PC-9 (cell line): ENCODE measurements at regions not wholly inside any gene's neighbourhood (a gene's known extent, or its start where the extent isn't known, plus 50 kb on each side); places are given as distances from the start of the nearest gene placed in this dataset.
"Not testable (repeated sequence)": the region's sequence is repeated elsewhere in the genome, so short reads cannot be mapped to it uniquely, and the experiment has no call there.

ENCODE experiments used
- BruUV-seq: library from RNA; stranded (reverse); fragments of 400-500 nt; replicated peaks from 2 replicates; lab custom pipeline; 2021; lab: Mats Ljungman, UMichigan
- CTCF ChIA-PET: fragments of 300-600 bp; sonication (Branson Sonifier 250); formaldehyde crosslinking; loops from one replicate; lab custom pipeline; 2022; ENCODE audit warnings: antibody characterized with exemption; lab: Charles Lee
- POLR2A ChIA-PET: fragments of 300-600 bp; sonication (Branson Sonifier 250); formaldehyde crosslinking; loops from one replicate; lab custom pipeline; 2022; ENCODE audit warnings: antibody characterized with exemption; ENCODE audit not compliant: unreplicated experiment; lab: Charles Lee
- DNase-seq, 2 experiments: peaks; one replicate each; pipeline versions ENCODE4 v3.0.0 to v3.0.0-alpha.2; 2015 to 2022; ENCODE audit warnings: mixed read lengths in 1 of 2
- H2AFZ ChIP-seq: fragments of 200-600 bp; sonication (generic); 2 replicates; pipeline ENCODE4 v1.8.1; 2017; ENCODE audit warnings: antibody characterized with exemption
- H3F3A ChIP-seq: fragments of 200-600 bp; sonication (generic); 2 replicates; pipeline ENCODE4 v1.8.1; 2017; ENCODE audit warnings: antibody characterized with exemption, mild to moderate bottlenecking, low read depth; ENCODE audit not compliant: insufficient read depth
- H3K27ac ChIP-seq: fragments of 200-600 bp; sonication (generic); 2 replicates; pipeline ENCODE4 v1.6.1; 2016; ENCODE audit warnings: mixed run types
- H3K27me3 ChIP-seq: fragments of 200-600 bp; sonication (generic); 2 replicates; pipeline ENCODE4 v1.6.1; 2016; ENCODE audit warnings: low read depth, mixed run types; ENCODE audit not compliant: insufficient read depth
- H3K36me3 ChIP-seq: fragments of 200-600 bp; sonication (generic); 2 replicates; pipeline ENCODE4 v1.6.1; 2016; ENCODE audit warnings: low read depth, mixed run types
- H3K4me1 ChIP-seq: fragments of 200-600 bp; sonication (generic); replicated peaks from 2 replicates; pipeline ENCODE4 v1.6.1; 2016; ENCODE audit warnings: mixed run types; ENCODE audit not compliant: insufficient read depth
- H3K4me2 ChIP-seq: fragments of 200-600 bp; sonication (generic); 2 replicates; pipeline ENCODE4 v1.6.1; 2017; ENCODE audit warnings: mixed run types
- H3K4me3 ChIP-seq: fragments of 200-600 bp; sonication (generic); 2 replicates; pipeline ENCODE4 v1.6.1; 2016; ENCODE audit warnings: mixed run types
- H3K79me2 ChIP-seq: fragments of 200-600 bp; sonication (generic); 2 replicates; pipeline ENCODE4 v1.6.1; 2017; ENCODE audit warnings: low read depth, mixed run types
- H3K9me2 ChIP-seq: fragments of 200-600 bp; sonication (generic); 2 replicates; pipeline ENCODE4 v1.8.1; 2017; ENCODE audit warnings: mild to moderate bottlenecking; ENCODE audit not compliant: insufficient read depth
- H3K9me3 ChIP-seq: fragments of 200-600 bp; sonication (generic); 2 replicates; pipeline ENCODE4 v1.8.1; 2016; ENCODE audit warnings: low read depth; ENCODE audit not compliant: insufficient read depth
- H4K20me1 ChIP-seq: fragments of 200-600 bp; sonication (generic); 2 replicates; pipeline ENCODE4 v1.8.1; 2017; ENCODE audit not compliant: insufficient read depth
- intact Hi-C: fragments of 100-400 bp; cut with micrococcal nuclease; formaldehyde crosslinking; loops from one replicate; pipeline ENCODE4 v1.10.0; 2022; ENCODE audit not compliant: unreplicated experiment

DNA sequence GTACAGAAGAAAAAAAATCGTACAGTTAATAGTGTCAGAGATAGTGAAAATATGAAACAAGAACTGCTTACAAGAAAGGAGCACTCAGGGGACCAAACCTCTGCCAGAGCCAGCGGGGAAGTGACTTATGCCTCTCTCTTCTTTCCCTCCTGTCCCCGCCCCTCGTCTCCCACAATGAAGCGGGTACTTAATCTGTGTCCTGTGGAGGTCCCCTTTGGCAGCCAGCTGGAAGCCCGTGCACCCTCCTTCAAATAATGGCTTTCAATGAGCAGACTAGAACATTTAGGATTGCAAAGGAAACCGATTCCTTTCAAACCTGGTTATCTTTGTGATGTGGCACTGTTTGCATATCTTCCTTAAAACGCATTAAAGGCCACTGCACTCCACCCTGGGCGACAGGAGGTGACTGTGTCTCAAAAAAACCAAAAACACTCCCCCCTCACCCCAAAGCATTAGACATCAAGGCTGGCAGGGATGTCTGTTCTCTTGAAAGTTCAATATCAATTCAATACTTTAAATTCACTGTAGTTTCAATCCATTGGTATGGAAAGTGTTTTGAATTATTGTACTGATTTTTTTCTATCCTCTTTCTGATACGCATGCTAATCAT lies 51.7 kb downstream of the PPIAL4C start:
- H4K20me1 ChIP-seq, CTCF ChIA-PET, POLR2A ChIA-PET, H2AFZ ChIP-seq, H3K79me2 ChIP-seq, H3K9me2 ChIP-seq, intact Hi-C loops, H3F3A ChIP-seq, H3K9me3 ChIP-seq, BruUV-seq, H3K4me1 ChIP-seq, H3K36me3 ChIP-seq, H3K27me3 ChIP-seq, DNase-seq: not testable (repeated sequence)
- Histone ChIP-seq H3K27ac (peak overlapping the region; percentile 95; the same call in 1 of the 2 replicates), H3K4me3 (peak overlapping the region; percentile 62; the same call in 1 of the 2 replicates), H3K4me2 (peak overlapping the region; percentile 87)

DNA sequence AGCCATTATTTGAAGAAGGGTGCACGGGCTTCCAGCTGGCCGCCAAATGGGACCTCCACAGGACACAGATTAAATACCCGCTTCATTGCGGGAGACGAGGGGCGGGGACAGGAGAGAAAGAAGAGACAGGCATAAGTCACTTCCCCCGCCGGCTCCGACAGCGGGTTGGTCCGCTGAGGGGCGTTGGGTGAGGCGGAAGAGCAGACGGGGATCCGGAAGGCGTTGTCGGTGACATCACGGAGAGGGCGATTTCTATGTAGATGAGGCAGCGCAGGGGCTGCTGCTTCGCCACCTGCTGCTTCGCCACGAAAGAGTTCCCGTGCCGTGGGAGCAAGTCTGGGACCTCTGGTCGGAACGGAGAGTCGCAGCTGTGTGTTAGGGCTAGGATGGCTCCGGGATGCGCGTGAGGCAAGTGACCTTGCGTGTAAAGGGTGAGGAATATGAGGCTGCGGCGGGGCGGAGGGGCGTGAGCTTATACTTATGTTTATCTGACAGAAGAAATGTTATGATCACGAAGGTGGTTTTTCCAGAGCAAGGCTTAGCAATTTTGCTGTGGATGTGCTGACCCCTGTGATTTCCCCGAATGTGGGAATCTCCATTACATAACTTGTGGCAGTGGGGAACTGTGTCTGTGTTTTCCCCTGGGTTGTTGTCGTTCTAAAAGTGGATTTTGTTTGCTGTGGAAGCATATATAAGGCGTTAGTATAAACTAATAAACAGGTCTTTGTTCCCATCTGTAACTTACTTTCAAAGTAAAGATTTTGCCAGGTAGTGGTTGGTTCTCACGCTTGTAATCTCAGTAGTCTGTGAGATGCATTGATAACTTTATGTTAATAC lies 52.9 kb downstream of the PPIAL4C start:
- DNase-seq = peak; percentile 84 to 95
- H3K79me2 ChIP-seq, H3F3A ChIP-seq, H3K36me3 ChIP-seq, H3K9me3 ChIP-seq, CTCF ChIA-PET, H4K20me1 ChIP-seq, H3K4me1 ChIP-seq, intact Hi-C loops, H3K27me3 ChIP-seq, H3K9me2 ChIP-seq: not testable (repeated sequence)
- POLR2A ChIA-PET = interaction anchor here (0.6 kb wide), 2 partner anchors 176 to 1060 kb away, joined by 3 read pairs; a partner anchor contains a TSS
- H3K4me3 ChIP-seq = peak overlapping the region; percentile 62
- H2AFZ ChIP-seq = peak overlapping the region; percentile 85
- BruUV-seq = TSS peak; percentile 100
- H3K4me2 ChIP-seq = peak overlapping the region; percentile 87
- H3K27ac ChIP-seq = peak overlapping the region; percentile 95

DNA sequence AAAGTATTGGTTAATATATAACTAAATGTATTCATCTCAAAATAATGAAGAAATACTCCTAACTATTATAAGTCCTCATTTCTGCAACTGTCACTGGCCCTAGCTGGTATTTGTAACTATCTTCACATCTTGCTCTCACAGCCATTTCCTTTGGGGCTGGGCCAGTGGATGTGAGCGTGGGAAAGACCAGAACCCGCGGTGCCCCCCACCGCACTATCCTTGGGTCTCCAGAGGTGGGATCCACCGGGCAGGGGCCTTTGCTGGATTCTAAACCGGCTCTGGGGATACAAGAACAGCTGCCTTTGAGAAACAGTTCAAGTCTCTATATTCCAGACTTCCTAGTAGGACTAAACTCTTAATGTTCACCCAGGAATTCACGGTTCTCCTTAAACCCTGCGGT lies 54.8 kb downstream of the PPIAL4C start:
- H3K27ac ChIP-seq, H3K4me2 ChIP-seq, CTCF ChIA-PET, H3K4me3 ChIP-seq, H3K9me2 ChIP-seq, H3K27me3 ChIP-seq, H3K4me1 ChIP-seq, H3K79me2 ChIP-seq, DNase-seq, H3K36me3 ChIP-seq, BruUV-seq, POLR2A ChIA-PET, H3F3A ChIP-seq, intact Hi-C loops, H4K20me1 ChIP-seq, H3K9me3 ChIP-seq, H2AFZ ChIP-seq: not testable (repeated sequence)

DNA sequence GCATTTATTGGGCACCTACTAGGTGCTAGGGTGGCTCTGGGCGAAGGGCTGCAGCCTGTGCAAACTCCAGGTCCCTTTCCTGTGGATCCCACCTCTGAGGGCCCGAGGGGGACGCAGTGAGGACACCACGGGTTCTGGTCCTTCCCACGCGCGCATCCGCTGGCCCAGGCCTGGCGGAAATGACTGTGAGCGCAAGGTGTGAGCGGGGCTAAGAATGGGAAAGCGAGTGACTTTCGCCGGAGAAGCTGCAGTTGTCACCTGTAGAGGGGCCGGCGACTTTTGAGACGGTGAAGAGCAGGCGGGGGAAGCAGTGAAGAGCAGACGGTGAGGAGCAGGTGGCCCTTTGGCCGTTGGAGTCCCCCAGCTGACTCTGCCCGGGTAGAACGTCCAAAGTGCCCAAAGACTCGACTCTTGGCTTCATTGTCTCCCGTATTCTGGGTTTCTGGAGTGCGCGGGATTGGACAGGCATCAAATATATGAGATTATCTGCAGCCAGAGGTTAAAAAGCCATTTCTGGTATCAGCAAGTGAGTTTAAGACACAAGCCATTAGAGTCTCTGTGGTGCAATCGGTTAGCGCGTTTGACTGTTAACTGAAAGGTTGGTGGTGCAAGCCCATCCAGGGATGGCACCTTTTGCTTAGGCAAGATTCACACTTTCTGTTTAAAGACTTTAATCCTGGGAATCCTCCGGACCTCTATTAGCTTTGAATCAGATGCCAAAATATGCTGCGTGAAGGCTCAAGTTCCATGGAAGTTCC lies 55.4 kb downstream of the PPIAL4C start:
- H3F3A ChIP-seq, H3K4me2 ChIP-seq, BruUV-seq: not testable (repeated sequence)

DNA sequence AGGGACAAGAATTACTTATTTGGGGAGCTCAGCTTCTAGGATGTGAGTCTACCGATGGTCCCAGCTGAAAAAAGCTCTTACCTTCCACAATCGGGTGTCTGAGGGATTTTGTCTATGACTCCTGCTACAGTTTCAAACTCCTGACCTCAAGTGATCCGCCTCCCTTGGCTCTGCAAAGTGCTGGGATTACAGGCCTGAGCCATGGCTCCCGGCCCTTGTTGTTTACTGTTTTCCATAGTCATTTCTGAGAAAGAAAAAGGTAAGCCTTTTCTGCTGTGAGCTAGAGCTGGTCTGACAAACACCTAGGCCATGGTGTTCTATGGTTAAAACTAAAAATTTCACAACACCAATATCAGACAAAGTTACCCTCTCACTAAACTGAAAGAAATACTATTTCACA lies 57.5 kb downstream of the PPIAL4C start:
- H3F3A ChIP-seq, H3K4me2 ChIP-seq, H3K4me3 ChIP-seq, H2AFZ ChIP-seq, H3K9me2 ChIP-seq, POLR2A ChIA-PET, H3K9me3 ChIP-seq, H4K20me1 ChIP-seq, H3K79me2 ChIP-seq, DNase-seq, intact Hi-C loops, CTCF ChIA-PET, H3K36me3 ChIP-seq, BruUV-seq, H3K27me3 ChIP-seq, H3K4me1 ChIP-seq, H3K27ac ChIP-seq: not testable (repeated sequence)

More for the DNA sequence above, 55.4 kb downstream of the PPIAL4C start:
- H3K9me2 ChIP-seq, H3K4me3 ChIP-seq, POLR2A ChIA-PET, CTCF ChIA-PET, H3K9me3 ChIP-seq, H3K4me1 ChIP-seq, intact Hi-C loops, H3K79me2 ChIP-seq, H3K36me3 ChIP-seq, H2AFZ ChIP-seq, H4K20me1 ChIP-seq, H3K27ac ChIP-seq, DNase-seq, H3K27me3 ChIP-seq: not testable (repeated sequence)

DNA sequence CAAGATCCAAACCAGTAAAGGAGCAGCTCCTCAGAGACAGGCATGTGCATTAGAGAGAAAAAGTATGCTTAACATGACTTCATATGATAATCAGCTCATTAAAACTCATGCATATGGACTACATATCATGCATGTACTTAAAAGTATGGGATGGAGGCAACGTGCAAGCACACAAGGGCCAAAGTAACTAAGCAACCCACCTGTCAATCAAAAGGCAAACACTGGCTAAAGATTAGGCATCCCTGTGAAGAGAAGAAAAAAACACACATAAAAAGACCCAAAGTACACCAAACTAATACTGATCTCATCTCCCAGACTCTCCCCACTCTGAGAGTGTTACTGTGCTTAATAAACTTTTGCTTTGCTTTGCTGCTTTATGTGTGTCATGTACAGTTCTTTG lies 61.2 kb downstream of the PPIAL4C start:
- H4K20me1 ChIP-seq, H3K79me2 ChIP-seq, H3F3A ChIP-seq, H3K4me1 ChIP-seq, H3K27ac ChIP-seq, intact Hi-C loops, H3K9me2 ChIP-seq, POLR2A ChIA-PET, H3K9me3 ChIP-seq, H3K4me2 ChIP-seq, H3K4me3 ChIP-seq, DNase-seq, BruUV-seq, H3K36me3 ChIP-seq, H2AFZ ChIP-seq, CTCF ChIA-PET, H3K27me3 ChIP-seq: not testable (repeated sequence)
